GM12892 (cell line): ENCODE measurements at regions not wholly inside any gene's neighbourhood (a gene's known extent, or its start where the extent isn't known, plus 50 kb on each side); places are given as distances from the start of the nearest gene placed in this dataset.

Source experiments
- POLR2A ChIP-seq: IDR thresholded peaks from 2 replicates; pipeline ENCODE4 v1.6.1; 2011; ENCODE audit warnings: low read depth, low read length, control low read depth
- TAF1 ChIP-seq: IDR thresholded peaks from 2 replicates; pipeline ENCODE4 v1.6.1; 2011; ENCODE audit warnings: low read depth, mild to moderate bottlenecking, control low read depth, low read length, borderline replicate concordance

GRCh38 chr13:65310663-65311328 lies 1919.3 kb downstream of the PCDH9 start:
- no peak for TF ChIP-seq POLR2A
- no peak for TF ChIP-seq TAF1
